ENCODE measurements at regions not wholly inside any gene's neighbourhood (a gene's known extent, or its start where the extent isn't known, plus 50 kb on each side); places are given as distances from the start of the nearest gene placed in this dataset.

DNA sequence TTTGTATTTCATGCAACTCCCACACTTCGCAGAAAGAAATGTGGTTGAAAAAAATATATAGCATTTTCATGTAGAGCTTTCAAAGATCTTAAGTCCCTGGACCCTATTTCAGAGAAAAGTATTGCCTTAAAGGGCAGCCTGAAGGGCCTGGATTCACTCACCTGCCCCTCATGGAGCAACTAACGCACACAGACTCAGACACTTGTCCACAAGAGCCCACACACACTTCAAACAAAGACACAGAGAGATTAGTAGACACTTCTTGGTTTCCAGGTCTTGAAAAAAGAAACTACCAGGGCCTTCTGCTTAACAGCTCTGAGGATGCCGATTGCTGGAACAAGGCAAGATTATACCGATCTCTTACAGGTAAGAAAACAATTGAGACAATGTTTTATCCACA is 122.2 kb downstream of the ZBTB18 start:
- TF ChIP-seq, protein P1, sequence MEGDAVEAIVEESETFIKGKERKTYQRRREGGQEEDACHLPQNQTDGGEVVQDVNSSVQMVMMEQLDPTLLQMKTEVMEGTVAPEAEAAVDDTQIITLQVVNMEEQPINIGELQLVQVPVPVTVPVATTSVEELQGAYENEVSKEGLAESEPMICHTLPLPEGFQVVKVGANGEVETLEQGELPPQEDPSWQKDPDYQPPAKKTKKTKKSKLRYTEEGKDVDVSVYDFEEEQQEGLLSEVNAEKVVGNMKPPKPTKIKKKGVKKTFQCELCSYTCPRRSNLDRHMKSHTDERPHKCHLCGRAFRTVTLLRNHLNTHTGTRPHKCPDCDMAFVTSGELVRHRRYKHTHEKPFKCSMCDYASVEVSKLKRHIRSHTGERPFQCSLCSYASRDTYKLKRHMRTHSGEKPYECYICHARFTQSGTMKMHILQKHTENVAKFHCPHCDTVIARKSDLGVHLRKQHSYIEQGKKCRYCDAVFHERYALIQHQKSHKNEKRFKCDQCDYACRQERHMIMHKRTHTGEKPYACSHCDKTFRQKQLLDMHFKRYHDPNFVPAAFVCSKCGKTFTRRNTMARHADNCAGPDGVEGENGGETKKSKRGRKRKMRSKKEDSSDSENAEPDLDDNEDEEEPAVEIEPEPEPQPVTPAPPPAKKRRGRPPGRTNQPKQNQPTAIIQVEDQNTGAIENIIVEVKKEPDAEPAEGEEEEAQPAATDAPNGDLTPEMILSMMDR (IDR thresholded peaks at IDR 0.05; ENCODE audit: low read depth, low read length, missing control alignments): no peak
- no peak for DNase-seq (ENCODE audit: low read depth)
- in situ Hi-C loops (cut with HindIII; ENCODE audit: low sequenced_read_pairs): no loop called here
- no peak overlapping the region for H3K4me3 ChIP-seq (ENCODE audit: low read depth, low read length)

GRCh38 chr1:244173769-244174168 is 122.7 kb downstream of the ZBTB18 start:
- in situ Hi-C loops (cut with HindIII; ENCODE audit: low sequenced_read_pairs): no loop called here
- H3K4me3 ChIP-seq (ENCODE audit: low read depth, low read length): no peak overlapping the region
- TF ChIP-seq, protein P1 (IDR thresholded peaks at IDR 0.05; ENCODE audit: low read depth, low read length, missing control alignments): no peak
- DNase-seq (ENCODE audit: low read depth): no peak

DNA sequence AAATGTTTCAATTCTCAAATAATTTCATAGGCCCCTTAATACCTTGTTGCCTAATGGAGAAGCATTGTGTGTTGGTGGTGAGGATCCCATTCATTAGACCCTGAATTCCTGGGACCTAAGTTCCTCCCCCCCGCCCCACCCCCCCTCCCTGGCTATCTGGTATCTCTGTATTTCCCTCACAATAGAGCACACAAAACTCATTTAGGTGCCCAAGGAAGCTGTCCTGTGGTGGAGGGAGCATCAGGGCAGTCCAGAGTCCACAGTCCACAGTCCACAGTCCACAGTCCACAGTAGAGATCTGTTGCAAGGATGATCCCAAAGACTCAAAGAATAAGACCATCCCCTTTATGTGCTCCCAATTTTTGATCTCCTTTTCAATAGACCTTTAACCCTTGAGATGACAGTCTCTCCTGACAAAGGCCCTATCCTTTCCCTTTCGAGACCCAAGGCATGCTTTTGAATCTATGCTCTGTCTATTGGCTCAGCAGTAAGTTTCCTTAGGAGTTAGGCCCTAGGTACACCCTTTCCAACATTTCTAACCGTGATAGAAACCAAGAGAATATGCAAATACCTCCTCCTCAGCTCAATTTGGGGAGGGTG is 123.9 kb downstream of the ZBTB18 start:
- in situ Hi-C loops (cut with HindIII; ENCODE audit: low sequenced_read_pairs): no loop called here
- no peak overlapping the region for H3K4me3 ChIP-seq (ENCODE audit: low read depth, low read length)
- DNase-seq (ENCODE audit: low read depth): no peak
- TF ChIP-seq, protein P1 (IDR thresholded peaks at IDR 0.05; ENCODE audit: low read depth, low read length, missing control alignments): no peak

DNA sequence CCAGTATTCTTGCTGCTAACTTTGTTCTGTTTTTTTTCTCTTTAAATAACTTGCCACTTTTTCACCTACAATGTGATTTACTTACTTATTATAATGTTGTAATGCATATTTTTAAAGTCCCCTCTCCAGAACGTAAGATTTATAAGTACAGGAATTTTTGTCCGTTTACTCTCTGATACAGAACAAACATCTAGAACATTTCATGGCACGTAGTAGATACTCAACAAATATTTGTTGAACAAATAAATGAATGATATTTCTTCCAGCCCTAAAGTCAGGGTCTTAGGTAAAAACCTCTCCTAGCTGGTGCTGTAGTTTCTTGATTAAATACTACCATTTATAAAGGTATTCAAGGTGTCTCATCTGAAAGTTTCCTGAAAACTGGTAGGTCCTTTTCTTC is 125.1 kb downstream of the ZBTB18 start:
- TF ChIP-seq, protein P1 (IDR thresholded peaks at IDR 0.05; ENCODE audit: low read depth, low read length, missing control alignments): no peak
- H3K4me3 ChIP-seq (ENCODE audit: low read depth, low read length): no peak overlapping the region
- no peak for DNase-seq (ENCODE audit: low read depth)
- in situ Hi-C loops (cut with HindIII; ENCODE audit: low sequenced_read_pairs): no loop called here

DNA sequence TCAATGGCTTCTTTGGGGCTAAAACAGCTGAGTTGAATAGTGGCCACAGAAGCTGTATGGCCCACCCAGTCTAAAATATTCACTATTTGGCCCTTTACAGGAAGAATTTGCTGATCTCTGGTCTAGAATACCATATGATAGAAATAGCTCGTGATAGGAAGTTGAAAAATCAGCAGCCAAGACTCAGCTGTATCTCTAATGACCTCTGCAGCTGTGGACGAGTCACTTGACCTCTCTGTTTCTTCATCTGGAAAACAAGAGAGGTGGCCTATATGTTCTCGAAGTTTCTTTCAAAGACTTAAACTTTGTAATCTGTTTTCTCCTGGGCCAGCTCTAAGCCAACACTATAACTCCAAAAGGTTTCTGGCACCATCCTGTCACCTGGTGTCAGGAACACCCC is 129.2 kb downstream of the ZBTB18 start:
- H3K4me3 ChIP-seq (ENCODE audit: low read depth, low read length): no peak overlapping the region
- TF ChIP-seq, protein P1 (IDR thresholded peaks at IDR 0.05; ENCODE audit: low read depth, low read length, missing control alignments): no peak
- no peak for DNase-seq (ENCODE audit: low read depth)
- in situ Hi-C loops (cut with HindIII; ENCODE audit: low sequenced_read_pairs): no loop called here

GRCh38 chr1:244181867-244182266 is 130.8 kb downstream of the ZBTB18 start:
- no peak overlapping the region for H3K4me3 ChIP-seq (ENCODE audit: low read depth, low read length)
- in situ Hi-C loops (cut with HindIII; ENCODE audit: low sequenced_read_pairs): no loop called here
- no peak for DNase-seq (ENCODE audit: low read depth)
- TF ChIP-seq, protein P1 (IDR thresholded peaks at IDR 0.05; ENCODE audit: low read depth, low read length, missing control alignments): no peak
